ENCODE measurements at regions not wholly inside any gene's neighbourhood (a gene's known extent, or its start where the extent isn't known, plus 50 kb on each side); places are given as distances from the start of the nearest gene placed in this dataset.

- Histone ChIP-seq H3K9ac (ENCODE audit: low read length) (no peak overlapping the region), H3K27me3 (ENCODE audit: low read depth, low read length) (no peaks in the 10 kb centered on the region), H3K79me2 (ENCODE audit: low read length) (no peaks in the 10 kb centered on the region), H3K4me2 (ENCODE audit: low read length) (no peak overlapping the region), H3K9me3 (ENCODE audit: insufficient read depth, low read length) (no peaks in the 10 kb centered on the region), H2AFZ (ENCODE audit: low read depth, low read length) (no peak overlapping the region), H4K20me1 (ENCODE audit: insufficient read depth, low read length) (no peaks in the 10 kb centered on the region), H3K4me3 (ENCODE audit: low read length) (no peak overlapping the region), H3K36me3 (replicated peaks; ENCODE audit: low read depth, low read length) (no peaks in the 10 kb centered on the region), H3K4me1 (ENCODE audit: low read length) (peaks cover 10% of the 10 kb centered on the region; the same call in 1 of the 2 replicates), H3K27ac (ENCODE audit: low read length) (no peak overlapping the region)
- TF ChIP-seq CTCF (IDR thresholded peaks at IDR 0.05; ENCODE audit: low read depth, low read length) (no peak), EZH2phosphoT487 (IDR thresholded peaks at IDR 0.05; ENCODE audit: low read depth) (no peak)
Measured at GRCh38 chr12:19999805-20000138, 368.6 kb upstream of the PDE3A start.

GRCh38 chr12:20000229-20000849 lies 368.0 kb upstream of the PDE3A start:
- Histone ChIP-seq H3K79me2 (ENCODE audit: low read length) (no peaks in the 10 kb centered on the region), H3K4me3 (ENCODE audit: low read length) (no peak overlapping the region)

GRCh38 chr12:20003252-20003651 lies 365.1 kb upstream of the PDE3A start:
- H3K79me2 ChIP-seq (ENCODE audit: low read length): no peaks in the 10 kb centered on the region
- no peaks in the 10 kb centered on the region for H3K36me3 ChIP-seq (replicated peaks; ENCODE audit: low read depth, low read length)
- no peak overlapping the region for H3K27ac ChIP-seq (ENCODE audit: low read length)
- no peaks in the 10 kb centered on the region for H3K9me3 ChIP-seq (ENCODE audit: insufficient read depth, low read length)
- H3K4me1 ChIP-seq (ENCODE audit: low read length): no peaks in the 10 kb centered on the region
- H3K27me3 ChIP-seq (ENCODE audit: low read depth, low read length): no peaks in the 10 kb centered on the region
- H3K4me3 ChIP-seq (ENCODE audit: low read length): no peak overlapping the region
- H4K20me1 ChIP-seq (ENCODE audit: insufficient read depth, low read length): no peaks in the 10 kb centered on the region
- TF ChIP-seq CTCF (IDR thresholded peaks at IDR 0.05; ENCODE audit: low read depth, low read length) (no peak), EZH2phosphoT487 (IDR thresholded peaks at IDR 0.05; ENCODE audit: low read depth) (no peak)
- no peak overlapping the region for H2AFZ ChIP-seq (ENCODE audit: low read depth, low read length)
- no peak overlapping the region for H3K9ac ChIP-seq (ENCODE audit: low read length)
- H3K4me2 ChIP-seq (ENCODE audit: low read length): no peak overlapping the region

More at GRCh38 chr12:20000229-20000849, 368.0 kb upstream of the PDE3A start:
- no peak overlapping the region for H3K27ac ChIP-seq (ENCODE audit: low read length)
- H3K27me3 ChIP-seq (ENCODE audit: low read depth, low read length): no peaks in the 10 kb centered on the region
- no peaks in the 10 kb centered on the region for H3K9me3 ChIP-seq (ENCODE audit: insufficient read depth, low read length)
- no peaks in the 10 kb centered on the region for H4K20me1 ChIP-seq (ENCODE audit: insufficient read depth, low read length)
- H3K36me3 ChIP-seq (replicated peaks; ENCODE audit: low read depth, low read length): no peaks in the 10 kb centered on the region
- TF ChIP-seq CTCF (IDR thresholded peaks at IDR 0.05; ENCODE audit: low read depth, low read length): no peak
- no peak for TF ChIP-seq EZH2phosphoT487 (IDR thresholded peaks at IDR 0.05; ENCODE audit: low read depth)
- H3K4me2 ChIP-seq (ENCODE audit: low read length): no peak overlapping the region
- no peak overlapping the region for H2AFZ ChIP-seq (ENCODE audit: low read depth, low read length)
- H3K9ac ChIP-seq (ENCODE audit: low read length): no peak overlapping the region
- peaks cover 8% of the 10 kb centered on the region; the same call in 1 of the 2 replicates for H3K4me1 ChIP-seq (ENCODE audit: low read length)

GRCh38 chr12:20004952-20005351 lies 363.4 kb upstream of the PDE3A start:
- H3K9me3 ChIP-seq (ENCODE audit: insufficient read depth, low read length): no peaks in the 10 kb centered on the region
- no peaks in the 10 kb centered on the region for H3K27me3 ChIP-seq (ENCODE audit: low read depth, low read length)
- H3K27ac ChIP-seq (ENCODE audit: low read length): no peak overlapping the region
- no peak for TF ChIP-seq EZH2phosphoT487 (IDR thresholded peaks at IDR 0.05; ENCODE audit: low read depth)
- TF ChIP-seq CTCF (IDR thresholded peaks at IDR 0.05; ENCODE audit: low read depth, low read length): no peak
- H3K79me2 ChIP-seq (ENCODE audit: low read length): no peaks in the 10 kb centered on the region
- H3K9ac ChIP-seq (ENCODE audit: low read length): no peak overlapping the region
- H4K20me1 ChIP-seq (ENCODE audit: insufficient read depth, low read length): no peaks in the 10 kb centered on the region
- H3K4me3 ChIP-seq (ENCODE audit: low read length): no peak overlapping the region
- H3K36me3 ChIP-seq (replicated peaks; ENCODE audit: low read depth, low read length): no peaks in the 10 kb centered on the region
- no peak overlapping the region for H3K4me2 ChIP-seq (ENCODE audit: low read length)
- H2AFZ ChIP-seq (ENCODE audit: low read depth, low read length): no peak overlapping the region
- H3K4me1 ChIP-seq (ENCODE audit: low read length): no peaks in the 10 kb centered on the region

Measured in OCI-LY3 (cell line).